Uterus (tissue), 2 donors: ENCODE measurements at regions not wholly inside any gene's neighbourhood (a gene's known extent, or its start where the extent isn't known, plus 50 kb on each side); places are given as distances from the start of the nearest gene placed in this dataset.

Experiments used
- POLR2A ChIP-seq, 2 donors: fragments of 450-650 bp; IDR thresholded peaks; one replicate each; pipeline ENCODE4 v1.6.1; 2016; ENCODE audit warnings: antibody characterized with exemption in 2 of 2, mild to moderate bottlenecking in 1 of 2, moderate library complexity in 1 of 2
- TF ChIP-seq, protein P1 (sequence below), 4 experiments: fragments of 200-600 bp in 2 of 4; fragments of 450-650 bp in 2 of 4; sonication (generic) in 2 of 4; IDR thresholded peaks; one replicate each; pipeline ENCODE4 v1.5.1; 2016 to 2019; ENCODE audit warnings: antibody characterized with exemption in 4 of 4, mild to moderate bottlenecking in 2 of 4, moderate library complexity in 1 of 4

DNA sequence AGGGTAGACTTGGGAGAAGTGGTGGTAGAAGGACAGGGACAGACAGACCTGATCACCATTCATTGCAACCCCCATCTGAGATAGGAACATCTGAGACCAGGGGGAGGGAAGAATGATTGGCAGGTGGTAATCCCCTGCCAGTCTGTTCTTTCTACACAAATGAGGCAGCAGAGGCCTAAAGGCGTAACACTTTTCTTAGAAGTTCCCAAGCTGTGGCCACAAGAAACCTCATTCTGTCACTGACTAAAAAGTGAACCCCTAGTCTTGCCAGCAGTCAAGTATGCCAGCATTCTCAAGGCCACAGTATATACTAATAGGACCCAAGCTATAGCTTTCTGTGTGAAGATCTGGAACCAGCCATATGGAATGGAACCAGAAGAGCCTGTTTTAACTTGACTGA, 638.0 kb downstream of the KCNT2 start:
- TF ChIP-seq, protein P1, sequence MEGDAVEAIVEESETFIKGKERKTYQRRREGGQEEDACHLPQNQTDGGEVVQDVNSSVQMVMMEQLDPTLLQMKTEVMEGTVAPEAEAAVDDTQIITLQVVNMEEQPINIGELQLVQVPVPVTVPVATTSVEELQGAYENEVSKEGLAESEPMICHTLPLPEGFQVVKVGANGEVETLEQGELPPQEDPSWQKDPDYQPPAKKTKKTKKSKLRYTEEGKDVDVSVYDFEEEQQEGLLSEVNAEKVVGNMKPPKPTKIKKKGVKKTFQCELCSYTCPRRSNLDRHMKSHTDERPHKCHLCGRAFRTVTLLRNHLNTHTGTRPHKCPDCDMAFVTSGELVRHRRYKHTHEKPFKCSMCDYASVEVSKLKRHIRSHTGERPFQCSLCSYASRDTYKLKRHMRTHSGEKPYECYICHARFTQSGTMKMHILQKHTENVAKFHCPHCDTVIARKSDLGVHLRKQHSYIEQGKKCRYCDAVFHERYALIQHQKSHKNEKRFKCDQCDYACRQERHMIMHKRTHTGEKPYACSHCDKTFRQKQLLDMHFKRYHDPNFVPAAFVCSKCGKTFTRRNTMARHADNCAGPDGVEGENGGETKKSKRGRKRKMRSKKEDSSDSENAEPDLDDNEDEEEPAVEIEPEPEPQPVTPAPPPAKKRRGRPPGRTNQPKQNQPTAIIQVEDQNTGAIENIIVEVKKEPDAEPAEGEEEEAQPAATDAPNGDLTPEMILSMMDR (IDR thresholded peaks at IDR 0.05): no peak
- TF ChIP-seq POLR2A (IDR thresholded peaks at IDR 0.05): no peak
